Mesenteric fat pad (tissue), 1 donor: ENCODE measurements at regions not wholly inside any gene's neighbourhood (a gene's known extent, or its start where the extent isn't known, plus 50 kb on each side); places are given as distances from the start of the nearest gene placed in this dataset.

Experiments
- DNase-seq: peaks from one replicate; pipeline ENCODE4 v3.0.0-alpha.2; 2020; ENCODE audit warnings: low spot score
- donor health status: DM: yes; HTN: yes; CAD: no.

DNA sequence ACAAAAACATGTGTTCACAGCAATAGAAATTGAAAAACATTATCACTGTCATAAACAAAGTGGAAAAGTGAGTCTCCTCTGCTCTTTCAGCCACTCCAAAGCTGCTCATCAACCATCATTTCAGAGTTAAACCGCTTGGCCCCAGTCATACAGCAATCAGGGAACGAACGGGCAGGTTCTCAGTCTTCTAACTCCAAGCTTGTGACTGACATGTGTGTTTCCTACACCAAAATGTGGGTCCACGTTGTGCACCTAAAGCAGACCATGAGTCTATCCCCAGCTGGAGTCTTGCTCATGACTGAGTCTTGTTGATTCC is 582.6 kb upstream of the ID2 start:
- no peak for DNase-seq

DNA sequence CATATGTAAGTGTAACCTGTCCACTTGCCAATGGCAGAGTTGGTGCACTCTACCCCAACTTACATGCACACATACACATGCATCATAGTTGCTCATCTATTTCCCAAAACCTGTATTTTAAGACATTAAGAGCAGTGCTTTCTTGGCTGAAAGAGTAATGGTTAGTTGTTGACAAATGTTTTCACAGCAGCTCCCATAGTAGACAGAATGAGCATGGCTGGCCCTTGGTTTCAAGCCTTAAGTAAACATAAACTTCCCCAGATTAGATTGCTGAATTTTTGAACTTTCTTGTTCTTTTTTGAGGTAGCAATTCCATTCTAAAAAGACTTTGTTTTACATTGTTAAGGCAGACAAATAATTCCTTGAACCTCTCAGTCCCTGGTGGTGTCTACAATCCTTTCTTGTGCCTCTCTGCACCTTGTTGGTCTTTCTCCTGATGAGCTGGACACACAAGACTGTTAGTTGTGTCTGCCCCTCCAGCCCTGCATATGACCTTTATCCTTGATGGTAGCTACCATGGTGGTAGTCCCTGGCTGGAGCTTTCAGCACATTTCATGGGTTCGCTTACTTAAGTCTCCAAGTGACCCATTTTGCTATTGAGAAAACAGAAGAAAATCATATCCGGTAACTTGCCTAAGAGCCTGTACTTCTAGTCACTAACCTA is 580.1 kb upstream of the ID2 start:
- DNase-seq = no peak

DNA sequence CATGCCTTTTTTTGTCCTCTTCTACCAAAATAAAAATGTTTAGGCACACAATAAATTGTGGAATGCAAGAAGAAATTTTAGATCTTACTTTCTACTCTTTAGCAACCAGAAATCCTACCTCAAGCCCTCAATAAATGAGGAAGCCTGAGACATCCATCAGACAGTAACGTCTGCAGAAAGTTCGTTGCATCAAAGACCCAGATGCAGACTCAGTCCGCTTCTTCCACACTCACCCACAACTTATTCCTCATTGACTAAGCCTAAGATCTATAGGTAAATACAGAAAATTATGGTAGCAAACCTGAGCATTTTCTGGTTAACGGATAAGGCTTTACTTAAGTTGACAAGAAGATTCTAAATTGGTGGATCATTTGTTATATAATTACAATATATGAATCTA is 579.4 kb upstream of the ID2 start:
- DNase-seq = no peak

DNA sequence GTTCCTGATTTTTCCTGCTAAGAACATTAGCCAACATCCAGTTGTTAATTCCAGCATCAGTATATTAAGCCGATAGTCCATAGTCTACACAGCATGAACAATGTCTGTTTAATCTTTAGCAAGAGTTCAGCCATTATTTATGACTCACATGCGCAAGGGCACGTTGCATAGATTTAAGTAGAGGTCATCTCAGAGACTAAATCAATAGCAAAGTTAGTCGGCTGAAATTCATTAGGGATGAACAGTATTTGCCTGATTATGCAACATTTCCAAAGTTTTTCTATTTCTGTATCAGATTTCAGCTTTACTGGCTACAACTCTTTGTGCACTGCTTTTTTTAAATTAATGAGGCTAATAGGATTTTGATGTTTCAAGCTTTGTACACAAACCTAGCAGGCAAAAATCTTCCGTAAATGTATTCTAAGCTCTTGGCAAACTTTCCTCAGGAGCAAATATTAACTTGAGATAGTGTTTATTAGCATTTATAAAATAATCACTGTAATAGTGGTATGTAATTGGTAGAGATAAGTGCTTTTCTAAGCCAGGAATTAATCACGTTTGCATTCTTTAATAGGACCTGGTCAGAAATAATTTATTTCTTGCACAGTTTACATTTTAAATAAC is 578.7 kb upstream of the ID2 start:
- DNase-seq = no peak

DNA sequence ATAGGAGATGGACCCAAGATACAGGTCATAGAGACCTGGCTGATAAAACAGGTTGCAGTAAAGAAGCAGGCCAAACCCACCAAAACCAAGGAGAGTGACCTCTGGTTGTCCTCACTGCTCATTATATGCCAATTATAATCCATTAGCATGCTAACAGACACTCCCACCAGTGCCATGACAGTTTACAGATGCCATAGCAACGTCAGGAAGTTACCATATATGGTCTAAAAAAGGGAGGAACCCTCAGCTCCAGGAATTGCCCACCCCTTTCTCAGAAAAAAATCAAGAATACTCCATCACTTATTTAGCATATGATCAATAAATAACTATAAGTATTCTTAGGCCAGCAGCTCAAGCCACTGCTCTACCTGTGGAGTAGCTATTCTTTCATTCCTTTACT is 574.7 kb upstream of the ID2 start:
- DNase-seq = no peak

DNA sequence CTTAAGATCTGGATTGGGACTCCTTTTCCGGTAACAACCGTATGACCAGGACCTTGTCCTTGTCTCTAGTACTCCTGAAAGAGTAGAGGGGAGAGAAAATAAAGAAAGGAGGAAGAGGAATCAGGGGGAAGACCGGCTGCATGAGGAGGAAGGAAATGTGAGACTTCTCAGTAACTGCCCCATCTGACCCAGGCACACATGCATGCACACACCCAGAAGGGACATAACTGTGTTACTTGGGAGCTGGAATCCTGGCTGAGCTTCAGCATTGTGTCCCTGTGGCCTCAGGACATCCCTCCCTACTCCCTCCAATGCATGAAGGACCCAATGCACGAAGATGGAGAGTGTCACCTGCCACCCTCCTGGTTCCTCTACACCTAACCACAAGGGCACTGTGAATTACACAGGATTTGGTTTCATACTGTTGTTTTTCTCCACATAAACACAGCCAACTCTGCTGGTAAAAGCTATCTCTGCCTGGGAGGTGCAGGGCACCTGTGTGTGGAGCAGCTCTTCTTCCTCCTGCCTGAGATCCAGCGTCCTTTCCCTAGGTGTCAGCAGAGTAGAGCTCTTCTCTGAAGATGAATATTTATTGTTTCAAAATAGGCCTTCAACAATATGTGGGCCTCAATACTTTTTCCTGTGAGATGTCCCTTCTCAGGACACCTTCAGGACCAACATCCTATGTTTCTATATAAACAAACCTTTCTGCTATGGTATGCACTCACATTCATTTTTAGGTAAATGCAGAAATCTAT is 574.1 kb upstream of the ID2 start:
- DNase-seq = no peak

DNA sequence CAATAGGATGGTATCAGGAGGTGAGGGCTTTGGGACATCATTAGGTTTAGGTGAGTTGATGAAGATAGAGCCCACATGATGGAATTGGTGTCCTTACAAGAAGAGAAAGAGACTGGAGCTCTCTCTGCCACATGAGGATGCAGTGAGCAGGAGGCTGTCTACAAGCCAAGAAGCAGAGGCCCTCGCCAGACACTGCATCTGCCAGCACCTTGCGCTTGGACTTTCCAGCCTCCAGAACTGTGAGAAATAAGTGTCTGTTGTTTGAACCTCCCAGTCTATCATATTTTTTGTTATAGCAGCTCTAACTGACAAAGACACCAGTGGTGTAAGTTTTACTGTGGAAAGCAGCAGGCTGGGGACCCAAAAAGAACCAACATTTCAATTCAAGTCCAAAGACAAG is 571.1 kb upstream of the ID2 start:
- DNase-seq = no peak

DNA sequence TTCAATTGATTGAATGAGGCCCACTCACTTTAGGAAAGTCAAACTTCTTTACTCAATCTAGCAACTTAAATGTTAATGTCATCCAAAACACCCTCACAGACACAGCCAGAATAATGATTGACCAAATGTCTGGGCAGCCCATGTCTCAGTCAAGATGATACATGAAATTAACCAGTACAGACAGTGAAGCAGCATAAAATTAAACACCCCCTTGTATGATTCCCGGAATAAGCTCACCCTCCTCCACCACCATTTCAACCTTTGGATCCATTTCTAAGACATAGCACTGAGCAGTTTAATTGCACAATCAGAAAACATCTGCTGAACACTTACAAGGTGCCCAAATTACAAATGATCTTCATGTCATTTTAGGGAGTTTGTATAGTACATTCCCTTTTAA is 570.7 kb upstream of the ID2 start:
- no peak for DNase-seq

DNA sequence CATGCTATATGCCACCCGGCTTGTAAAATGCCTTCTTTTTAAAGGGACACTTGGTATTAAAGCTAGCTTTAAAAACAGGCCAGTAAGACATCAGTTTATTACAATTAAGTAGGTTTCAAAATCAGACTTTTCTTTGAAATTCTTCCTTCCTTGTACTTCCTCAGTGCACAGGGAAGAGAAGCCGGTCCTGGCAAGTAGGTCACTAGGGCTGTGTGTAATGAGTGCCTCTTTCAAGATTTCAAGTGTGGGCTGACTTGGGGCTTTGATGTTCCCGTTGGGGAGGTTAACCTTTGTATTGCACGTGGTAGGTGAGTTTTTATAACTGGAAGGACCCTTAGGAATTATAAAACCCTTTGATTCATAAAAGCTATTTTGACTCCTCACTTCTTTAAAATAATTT is 566.4 kb upstream of the ID2 start:
- DNase-seq = no peak

DNA sequence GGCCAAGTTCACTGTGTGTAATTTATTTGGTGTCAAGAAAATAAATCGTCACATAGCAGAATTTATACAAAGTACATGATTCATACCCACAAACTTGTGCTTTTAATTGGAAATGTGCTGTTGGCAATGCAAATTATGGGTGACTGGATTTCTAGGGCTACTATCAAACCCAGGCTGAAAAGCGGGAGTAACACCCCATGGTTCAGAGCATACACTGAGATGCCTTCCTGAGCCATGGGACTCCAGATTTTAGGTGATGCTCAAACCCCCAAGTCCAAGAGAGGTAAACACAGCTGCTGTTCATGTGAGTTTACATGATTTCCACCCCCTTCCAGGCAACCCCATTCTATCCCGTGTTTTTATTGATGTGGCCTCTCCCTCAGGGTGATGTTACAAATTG is 565.9 kb upstream of the ID2 start:
- DNase-seq = no peak

DNA sequence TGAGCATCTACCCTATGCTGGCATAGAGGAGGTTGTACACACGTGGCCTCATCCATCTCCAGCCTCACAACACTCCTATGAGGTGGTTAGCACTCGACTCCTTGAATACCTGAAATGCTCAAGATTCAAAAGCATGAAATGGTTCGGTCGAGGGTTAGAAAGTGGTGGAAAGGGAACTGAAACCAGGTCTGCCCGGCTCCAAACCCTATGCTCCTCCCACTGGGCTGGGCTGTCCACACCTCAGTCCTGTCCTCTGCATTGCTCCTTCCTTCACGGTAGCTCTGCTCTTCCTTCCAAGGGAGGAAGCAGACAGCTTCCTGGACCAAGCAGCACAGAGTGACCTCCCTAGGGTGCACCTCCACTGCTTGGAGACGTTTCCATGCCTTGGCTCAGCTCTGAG is 565.2 kb upstream of the ID2 start:
- DNase-seq = no peak

DNA sequence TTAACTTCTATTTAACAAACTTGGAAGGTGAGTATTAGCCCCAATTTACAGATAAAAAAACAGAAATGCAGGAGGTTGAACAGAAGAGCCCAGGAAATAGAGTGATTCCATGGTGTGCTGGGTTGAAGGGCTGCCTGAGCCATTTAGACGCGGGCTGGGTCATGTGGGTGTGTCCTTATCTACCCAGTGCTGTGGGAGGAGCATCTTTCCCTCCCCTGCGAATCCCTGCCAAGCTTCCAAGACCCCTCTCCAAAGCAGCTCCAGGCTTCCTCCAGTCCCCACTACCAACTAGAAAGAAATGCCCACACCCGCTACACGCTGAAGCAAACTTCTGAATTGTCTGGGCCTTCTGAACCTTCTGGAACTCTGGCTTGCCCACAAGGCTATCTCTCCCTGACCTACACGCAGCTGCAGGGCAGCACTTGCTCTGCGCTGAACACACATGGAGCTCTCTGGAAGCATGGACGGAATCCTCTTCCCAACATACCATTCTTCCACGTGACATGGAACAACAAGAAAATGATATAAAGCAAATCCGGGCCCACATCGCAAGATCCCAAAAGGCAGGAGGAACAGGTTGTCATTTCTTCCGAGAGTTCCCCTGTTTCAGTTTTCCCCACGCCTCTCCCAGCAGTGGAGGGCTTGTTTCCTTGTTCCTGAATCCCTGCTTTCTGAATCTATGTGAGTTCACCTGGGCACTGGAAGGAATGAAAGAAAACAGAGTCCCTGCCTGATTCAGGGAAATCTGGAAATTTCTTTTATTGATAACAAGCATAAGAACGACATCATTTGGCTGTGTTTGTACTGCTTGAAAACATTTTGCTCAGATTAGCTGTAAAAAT is 562.7 kb upstream of the ID2 start:
- no peak for DNase-seq

DNA sequence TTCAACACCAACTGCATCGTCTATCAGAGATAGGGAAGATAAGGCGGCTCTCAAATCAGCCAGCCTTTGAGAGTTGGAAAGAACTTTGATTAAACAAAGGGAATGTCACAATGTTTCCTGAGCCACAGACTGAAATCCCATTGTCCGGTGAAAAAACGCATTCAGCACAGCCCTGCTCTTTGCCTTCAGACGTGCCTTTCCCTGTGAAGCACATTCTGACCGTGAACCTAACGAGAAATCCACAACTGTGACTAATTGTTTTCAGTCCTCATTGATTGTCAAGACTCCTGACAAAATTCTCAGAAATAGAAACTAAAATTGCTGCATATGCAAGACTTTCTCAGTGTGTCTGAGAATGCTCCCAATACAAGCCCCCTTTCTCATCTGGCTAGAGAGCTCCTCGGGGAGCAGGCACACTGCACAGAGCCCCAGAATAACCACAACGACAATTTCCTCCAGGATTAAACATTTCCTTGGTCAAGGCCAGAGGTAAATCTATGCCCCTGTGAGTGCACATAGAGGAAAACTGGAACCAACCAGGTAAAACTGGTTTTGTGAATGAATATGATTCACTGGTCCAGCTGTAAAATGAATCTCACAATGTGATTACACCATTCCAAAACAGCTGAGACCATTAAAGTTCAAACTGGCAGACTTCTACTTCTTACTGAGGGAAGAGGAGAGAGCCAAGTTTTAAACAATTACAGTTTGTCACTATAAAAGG is 561.9 kb upstream of the ID2 start:
- no peak for DNase-seq

DNA sequence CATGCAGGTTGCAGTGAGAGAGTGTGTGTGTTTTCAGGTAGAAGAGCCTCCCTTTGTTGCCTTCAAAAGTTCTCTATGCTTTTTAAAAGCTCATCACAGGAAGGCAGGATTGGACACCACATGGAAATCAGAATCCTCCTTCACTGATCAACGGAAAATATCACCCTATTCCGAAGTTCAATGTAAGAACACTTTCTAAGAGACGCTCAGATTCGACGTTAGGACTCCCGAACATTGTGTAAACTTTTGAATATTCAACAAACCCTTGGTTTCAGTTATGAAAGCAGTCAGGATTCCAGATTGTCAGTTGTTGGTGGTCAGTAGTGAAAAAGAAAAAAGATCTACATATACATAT is 561.4 kb upstream of the ID2 start:
- no peak for DNase-seq

DNA sequence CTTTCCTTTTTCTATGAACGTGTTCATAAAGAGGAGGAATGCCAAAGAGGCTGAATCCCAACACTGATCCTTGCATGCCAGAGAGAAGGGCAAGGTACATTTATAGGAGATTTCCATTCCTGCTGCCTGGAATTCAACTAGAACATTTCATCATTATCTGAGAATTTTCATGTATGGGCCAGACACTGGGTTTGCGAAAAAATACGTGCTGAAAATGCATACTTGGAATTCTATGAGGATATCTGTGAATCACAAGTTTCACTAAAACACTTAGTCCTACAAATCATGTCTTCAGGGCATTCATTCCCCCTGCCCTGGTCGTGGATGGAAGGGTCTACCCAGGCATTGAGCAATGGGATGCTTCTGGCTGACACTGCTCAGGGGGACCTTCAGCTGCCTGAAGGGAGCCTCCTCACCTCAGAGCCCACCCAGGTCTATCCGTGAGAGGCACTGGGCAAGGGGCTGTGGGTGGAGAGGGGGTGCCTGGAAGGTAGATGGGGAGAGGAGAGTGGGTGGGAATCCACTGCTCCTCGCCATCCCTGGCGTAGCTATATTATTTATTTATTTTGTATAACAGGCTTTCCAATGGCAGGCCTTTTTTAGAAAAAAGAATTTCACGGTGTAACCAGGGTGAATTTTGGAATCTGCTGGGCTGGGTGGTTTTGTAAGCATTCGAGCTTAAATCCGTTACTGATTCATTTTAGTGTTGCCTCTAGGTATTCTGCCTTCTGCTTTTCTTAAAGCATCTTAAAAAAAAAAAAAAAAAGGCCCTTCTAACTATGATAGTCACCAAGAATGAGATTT is 560.6 kb upstream of the ID2 start:
- DNase-seq = no peak

DNA sequence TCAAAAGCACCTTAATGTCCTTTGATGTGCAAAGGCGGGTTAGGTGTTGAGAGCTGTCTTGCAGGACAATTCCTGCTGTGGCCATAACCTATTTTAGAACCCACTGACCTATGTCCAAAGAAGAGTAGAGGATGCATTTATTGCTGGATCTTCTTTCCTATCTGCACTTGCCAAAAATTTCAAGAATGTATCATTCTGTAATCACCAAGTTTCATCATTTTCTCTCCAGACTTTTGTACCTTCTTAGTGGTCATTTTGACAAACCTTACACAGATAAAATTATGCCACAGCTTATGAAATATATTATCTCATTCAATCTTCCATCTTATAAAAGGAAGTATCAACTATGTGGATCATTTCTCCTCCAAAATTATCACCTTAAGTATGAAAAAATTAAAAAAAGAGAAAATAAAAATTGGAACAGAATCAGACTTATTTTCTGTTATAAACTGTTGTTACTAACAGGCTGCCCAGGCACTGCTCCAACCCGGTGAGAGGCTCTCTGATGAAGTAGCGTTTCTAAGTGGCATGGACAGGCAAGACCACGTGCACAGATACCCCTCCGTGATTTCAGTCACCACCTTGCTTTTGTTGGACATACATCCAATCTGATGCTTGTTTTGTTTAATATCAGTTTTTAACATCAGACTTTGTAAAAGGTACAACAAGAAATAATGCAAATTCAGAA is 559.9 kb upstream of the ID2 start:
- DNase-seq = no peak

DNA sequence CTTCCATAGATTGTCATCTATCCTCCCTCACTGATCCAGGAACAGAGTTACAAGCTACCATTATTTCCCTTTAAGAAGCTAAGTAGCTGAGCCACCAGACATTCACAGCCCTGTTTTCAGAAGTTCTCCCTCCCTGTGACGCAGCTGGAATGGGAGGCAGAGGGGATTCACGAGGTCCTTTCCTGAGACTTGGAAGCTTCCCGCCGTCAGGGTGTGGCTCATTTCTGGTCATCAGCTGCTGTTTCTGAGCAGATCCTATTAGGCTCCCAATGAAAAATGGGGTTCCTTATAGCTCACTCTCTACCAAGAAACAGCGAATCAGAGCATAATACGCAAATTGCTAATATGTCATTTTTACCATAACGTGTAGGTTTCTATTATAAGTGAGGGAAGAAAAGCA is 559.3 kb upstream of the ID2 start:
- DNase-seq = no peak

DNA sequence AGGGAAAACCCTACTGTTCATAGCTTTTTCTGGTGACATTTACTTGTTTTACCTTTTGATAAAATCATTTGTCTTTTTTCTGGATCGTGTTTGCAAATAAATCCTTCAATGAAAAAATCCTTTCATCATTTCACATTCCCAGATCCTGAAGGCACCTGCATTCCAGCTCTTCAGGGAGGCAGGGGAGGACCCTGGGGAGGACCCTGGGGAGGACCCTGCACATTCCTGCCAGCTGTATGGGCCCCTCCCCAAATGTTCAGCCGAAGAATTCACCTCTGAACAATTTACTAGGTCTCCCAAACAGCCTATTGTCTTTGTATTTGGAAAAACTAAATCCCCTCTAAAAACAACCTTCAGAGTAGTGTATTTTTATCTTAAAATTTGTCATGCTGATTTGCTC is 558.4 kb upstream of the ID2 start:
- DNase-seq = no peak

DNA sequence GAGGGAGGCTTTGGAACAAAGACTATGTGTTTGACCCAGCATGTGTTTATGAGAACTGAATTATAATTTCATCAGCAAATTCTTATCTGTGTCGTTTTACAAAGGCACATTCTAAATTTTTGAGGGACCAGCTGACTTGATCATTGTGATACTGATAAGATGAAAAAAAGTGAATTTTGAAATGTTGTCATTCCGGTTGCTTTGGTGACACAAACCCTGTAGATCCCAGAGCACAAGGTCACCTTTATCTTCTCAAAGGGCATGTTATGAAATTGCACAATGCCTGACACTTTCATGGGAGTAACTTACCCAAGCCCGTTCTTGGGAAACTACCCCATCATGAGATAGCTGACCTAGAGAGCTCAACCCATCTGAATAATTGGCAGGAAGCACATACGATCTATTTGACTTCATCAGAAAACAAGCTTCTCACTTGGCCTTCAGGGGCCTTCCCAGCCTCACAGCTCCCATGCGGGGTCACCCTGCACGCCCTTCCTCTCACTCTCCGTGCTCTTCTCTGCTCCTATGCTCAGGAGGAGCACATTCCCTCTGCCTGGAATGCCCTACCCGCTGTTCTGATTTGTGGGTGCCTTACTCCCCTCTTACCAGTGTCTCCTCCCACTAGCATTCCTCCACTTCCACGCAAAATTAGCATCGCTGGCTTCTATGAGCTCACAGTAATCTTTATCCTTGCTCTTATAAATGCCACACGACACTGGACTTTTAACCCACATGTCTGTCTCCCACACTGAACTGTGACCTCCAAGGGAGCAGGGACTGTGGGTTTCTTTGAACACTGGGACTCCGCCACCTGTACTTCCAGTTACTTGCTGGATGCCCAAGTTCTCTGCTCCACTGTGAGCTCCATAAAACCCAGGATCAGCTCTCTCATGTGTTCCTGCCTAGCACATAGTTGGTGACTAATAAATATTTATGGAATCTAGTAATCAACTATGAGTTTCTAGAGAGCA is 555.8 kb upstream of the ID2 start:
- no peak for DNase-seq
